ENCODE measurements at regions not wholly inside any gene's neighbourhood (a gene's known extent, or its start where the extent isn't known, plus 50 kb on each side); places are given as distances from the start of the nearest gene placed in this dataset.

DNA sequence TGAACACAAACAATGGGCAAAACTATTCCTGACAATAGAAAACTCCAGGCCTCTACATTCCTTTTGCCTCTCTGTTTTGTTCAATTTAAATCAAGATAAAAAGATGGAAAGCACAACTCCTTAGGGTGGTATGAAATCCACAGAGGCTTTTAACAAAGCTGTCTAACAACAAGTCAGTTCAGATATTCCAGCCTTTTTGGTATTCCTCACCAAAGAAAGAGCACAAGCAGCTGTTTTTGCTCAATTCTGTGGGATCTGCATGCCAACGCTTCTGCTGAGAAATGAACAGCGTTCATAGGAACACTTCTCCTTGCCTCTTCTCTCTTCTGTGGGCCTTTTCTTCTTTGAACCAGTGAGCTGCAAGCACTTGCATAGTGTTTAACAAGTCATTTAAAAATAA lies 411.6 kb upstream of the TCF4 start:
- H3K4me2 ChIP-seq (ENCODE audit: control insufficient read depth, insufficient read depth) = no peak overlapping the region
- ATAC-seq = no peak
- no peaks in the 10 kb centered on the region for H3K27me3 ChIP-seq (replicated peaks in 1 of 2; ENCODE audit: control insufficient read depth in 2 of 2, insufficient read depth in 2 of 2, low read length in 1 of 2)
- ChIA-PET CTCF (interaction anchor here (2.0 kb wide), 1 partner anchor 25 kb away, joined by 7 read pairs; no protein-coding TSS in a partner anchor), SMC1A (ENCODE audit: uncharacterized antibody, unreplicated experiment) (interaction anchor here (1.2 kb wide), 1 partner anchor 16 kb away, joined by 3 read pairs; no protein-coding TSS in a partner anchor), RAD21 (ENCODE audit: unreplicated experiment) (no interaction called here), POLR2A (no interaction called here)
- no peak overlapping the region for H2AFZ ChIP-seq (ENCODE audit: control insufficient read depth, low read depth, low read length)
- in situ Hi-C loops (cut with MboI) = no loop called here
- no peaks in the 10 kb centered on the region for H3K36me3 ChIP-seq (ENCODE audit: control insufficient read depth in 2 of 2, insufficient read depth in 2 of 2, low read length in 1 of 2)
- WGBS (ENCODE audit: insufficient coverage, insufficient replicate concordance, low lambda C conversion rate, missing lambda C conversion rate) = 3% methylated on average over 2 of the region's 2 CpGs
- TF ChIP-seq, protein P1, sequence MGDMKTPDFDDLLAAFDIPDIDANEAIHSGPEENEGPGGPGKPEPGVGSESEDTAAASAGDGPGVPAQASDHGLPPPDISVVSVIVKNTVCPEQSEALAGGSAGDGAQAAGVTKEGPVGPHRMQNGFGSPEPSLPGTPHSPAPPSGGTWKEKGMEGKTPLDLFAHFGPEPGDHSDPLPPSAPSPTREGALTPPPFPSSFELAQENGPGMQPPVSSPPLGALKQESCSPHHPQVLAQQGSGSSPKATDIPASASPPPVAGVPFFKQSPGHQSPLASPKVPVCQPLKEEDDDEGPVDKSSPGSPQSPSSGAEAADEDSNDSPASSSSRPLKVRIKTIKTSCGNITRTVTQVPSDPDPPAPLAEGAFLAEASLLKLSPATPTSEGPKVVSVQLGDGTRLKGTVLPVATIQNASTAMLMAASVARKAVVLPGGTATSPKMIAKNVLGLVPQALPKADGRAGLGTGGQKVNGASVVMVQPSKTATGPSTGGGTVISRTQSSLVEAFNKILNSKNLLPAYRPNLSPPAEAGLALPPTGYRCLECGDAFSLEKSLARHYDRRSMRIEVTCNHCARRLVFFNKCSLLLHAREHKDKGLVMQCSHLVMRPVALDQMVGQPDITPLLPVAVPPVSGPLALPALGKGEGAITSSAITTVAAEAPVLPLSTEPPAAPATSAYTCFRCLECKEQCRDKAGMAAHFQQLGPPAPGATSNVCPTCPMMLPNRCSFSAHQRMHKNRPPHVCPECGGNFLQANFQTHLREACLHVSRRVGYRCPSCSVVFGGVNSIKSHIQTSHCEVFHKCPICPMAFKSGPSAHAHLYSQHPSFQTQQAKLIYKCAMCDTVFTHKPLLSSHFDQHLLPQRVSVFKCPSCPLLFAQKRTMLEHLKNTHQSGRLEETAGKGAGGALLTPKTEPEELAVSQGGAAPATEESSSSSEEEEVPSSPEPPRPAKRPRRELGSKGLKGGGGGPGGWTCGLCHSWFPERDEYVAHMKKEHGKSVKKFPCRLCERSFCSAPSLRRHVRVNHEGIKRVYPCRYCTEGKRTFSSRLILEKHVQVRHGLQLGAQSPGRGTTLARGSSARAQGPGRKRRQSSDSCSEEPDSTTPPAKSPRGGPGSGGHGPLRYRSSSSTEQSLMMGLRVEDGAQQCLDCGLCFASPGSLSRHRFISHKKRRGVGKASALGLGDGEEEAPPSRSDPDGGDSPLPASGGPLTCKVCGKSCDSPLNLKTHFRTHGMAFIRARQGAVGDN (IDR thresholded peaks at IDR 0.05) = no peak
- TF ChIP-seq, protein P2, sequence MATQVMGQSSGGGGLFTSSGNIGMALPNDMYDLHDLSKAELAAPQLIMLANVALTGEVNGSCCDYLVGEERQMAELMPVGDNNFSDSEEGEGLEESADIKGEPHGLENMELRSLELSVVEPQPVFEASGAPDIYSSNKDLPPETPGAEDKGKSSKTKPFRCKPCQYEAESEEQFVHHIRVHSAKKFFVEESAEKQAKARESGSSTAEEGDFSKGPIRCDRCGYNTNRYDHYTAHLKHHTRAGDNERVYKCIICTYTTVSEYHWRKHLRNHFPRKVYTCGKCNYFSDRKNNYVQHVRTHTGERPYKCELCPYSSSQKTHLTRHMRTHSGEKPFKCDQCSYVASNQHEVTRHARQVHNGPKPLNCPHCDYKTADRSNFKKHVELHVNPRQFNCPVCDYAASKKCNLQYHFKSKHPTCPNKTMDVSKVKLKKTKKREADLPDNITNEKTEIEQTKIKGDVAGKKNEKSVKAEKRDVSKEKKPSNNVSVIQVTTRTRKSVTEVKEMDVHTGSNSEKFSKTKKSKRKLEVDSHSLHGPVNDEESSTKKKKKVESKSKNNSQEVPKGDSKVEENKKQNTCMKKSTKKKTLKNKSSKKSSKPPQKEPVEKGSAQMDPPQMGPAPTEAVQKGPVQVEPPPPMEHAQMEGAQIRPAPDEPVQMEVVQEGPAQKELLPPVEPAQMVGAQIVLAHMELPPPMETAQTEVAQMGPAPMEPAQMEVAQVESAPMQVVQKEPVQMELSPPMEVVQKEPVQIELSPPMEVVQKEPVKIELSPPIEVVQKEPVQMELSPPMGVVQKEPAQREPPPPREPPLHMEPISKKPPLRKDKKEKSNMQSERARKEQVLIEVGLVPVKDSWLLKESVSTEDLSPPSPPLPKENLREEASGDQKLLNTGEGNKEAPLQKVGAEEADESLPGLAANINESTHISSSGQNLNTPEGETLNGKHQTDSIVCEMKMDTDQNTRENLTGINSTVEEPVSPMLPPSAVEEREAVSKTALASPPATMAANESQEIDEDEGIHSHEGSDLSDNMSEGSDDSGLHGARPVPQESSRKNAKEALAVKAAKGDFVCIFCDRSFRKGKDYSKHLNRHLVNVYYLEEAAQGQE (IDR thresholded peaks at IDR 0.05; ENCODE audit: low read depth, low read length) = no peak
- no peak for TF ChIP-seq CHD1 (IDR thresholded peaks at IDR 0.05; ENCODE audit: low read depth, low read length)
- no peak for TF ChIP-seq USF1 (IDR thresholded peaks at IDR 0.05; ENCODE audit: borderline replicate concordance, extremely low read length, insufficient read depth, low read depth, low read length)
- no peaks in the 10 kb centered on the region for H3K79me2 ChIP-seq (ENCODE audit: control insufficient read depth, insufficient read depth, low read length)
- H3K9ac ChIP-seq (ENCODE audit: control insufficient read depth, insufficient read depth, low read length) = no peak overlapping the region
- no peaks in the 10 kb centered on the region for H3K4me1 ChIP-seq (ENCODE audit: control insufficient read depth, insufficient read depth, low read length)
- no TSS peak for BruUV-seq (replicated peaks)
- no peak overlapping the region for H3K4me3 ChIP-seq
- DNase-seq (ENCODE audit: low read depth, low spot score) = no peak
- no peaks in the 10 kb centered on the region for H4K20me1 ChIP-seq (ENCODE audit: control insufficient read depth, insufficient read depth)
- H3K9me3 ChIP-seq (replicated peaks; ENCODE audit: control insufficient read depth, insufficient read depth, low read length) = no peaks in the 10 kb centered on the region
- FAIRE-seq = no peak
- intact Hi-C loops (cut with micrococcal nuclease; ENCODE audit: unreplicated experiment) = no loop called here
- H3K27ac ChIP-seq (ENCODE audit: control insufficient read depth, insufficient read depth) = no peak overlapping the region
